ENCODE measurements at regions not wholly inside any gene's neighbourhood (a gene's known extent, or its start where the extent isn't known, plus 50 kb on each side); places are given as distances from the start of the nearest gene placed in this dataset.

DNA sequence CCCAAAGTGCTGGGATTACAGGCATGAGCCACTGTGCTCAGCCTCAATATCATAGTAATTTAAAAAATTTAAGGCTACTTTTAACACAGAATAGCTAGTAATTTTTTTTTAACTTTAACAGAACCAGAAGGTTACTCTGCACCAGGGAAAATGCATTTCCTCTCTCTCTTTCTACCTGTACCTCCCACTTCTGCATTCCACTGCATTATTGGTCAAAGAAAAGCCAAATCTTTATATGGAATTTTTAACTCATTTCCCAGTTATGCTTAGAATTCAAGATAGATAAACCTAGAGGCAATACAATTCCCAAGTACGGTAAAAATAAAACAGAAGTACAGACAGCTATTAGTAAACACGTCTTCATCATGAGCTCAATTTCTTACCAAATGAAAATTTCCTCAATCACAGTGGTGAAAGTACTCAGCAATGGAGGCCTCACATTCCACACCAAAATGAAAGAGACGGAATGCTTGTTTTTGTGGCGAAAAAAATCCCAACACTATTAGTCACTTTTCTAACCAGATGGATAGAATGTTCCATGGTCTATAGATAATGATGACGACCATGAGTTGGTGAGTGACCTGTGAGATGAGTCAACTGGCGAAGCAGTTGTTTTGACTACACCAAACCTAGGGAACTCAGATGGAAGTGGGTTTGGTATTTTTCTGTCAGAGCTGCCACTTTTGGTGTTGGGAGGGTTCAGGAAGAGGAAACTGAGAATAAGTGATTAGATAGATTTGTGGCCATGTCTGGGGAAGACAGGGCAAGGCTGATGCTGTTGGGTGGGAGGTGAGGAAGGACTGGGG lies 104.7 kb upstream of the SGK1 start:
- Histone ChIP-seq H2BK5ac (ENCODE audit: low read depth, low read length) (no peak overlapping the region), H3K23me2 (ENCODE audit: low read depth, low read length) (no peaks in the 10 kb centered on the region), H2BK20ac (ENCODE audit: low read length) (no peak overlapping the region), H2BK120ac (replicated peaks; ENCODE audit: low read depth, low read length) (no peak overlapping the region), H3K27me3 (replicated peaks in 1 of 4; ENCODE audit: control insufficient read depth in 3 of 4, extremely low read depth in 1 of 4, insufficient read depth in 3 of 4, low read length in 3 of 4) (no peaks in the 10 kb centered on the region), H4K20me1 (replicated peaks in 1 of 2; ENCODE audit: control insufficient read depth in 1 of 2, insufficient read depth in 2 of 2, low read length in 2 of 2) (no peaks in the 10 kb centered on the region), H2BK15ac (ENCODE audit: low read length) (no peak overlapping the region), H3K4me1 (replicated peaks in 1 of 4; ENCODE audit: control insufficient read depth in 3 of 4, insufficient read depth in 4 of 4, low read length in 3 of 4) (no peaks in the 10 kb centered on the region), H3K27ac (ENCODE audit: low read depth, low read length) (no peak overlapping the region), H3K9me3 (ENCODE audit: insufficient read depth in 2 of 2, low read depth in 1 of 2, low read length in 1 of 2) (peaks cover 6% of the 10 kb centered on the region in 2 experiments; a peak in 2 of 4 replicates), H3K9ac (replicated peaks in 1 of 4; ENCODE audit: extremely low read depth in 1 of 4, low read depth in 3 of 4, low read length in 3 of 4) (no peak overlapping the region), H2BK12ac (ENCODE audit: low read depth, low read length) (no peak overlapping the region), H3K4me3 (ENCODE audit: extremely low read depth in 1 of 4, insufficient read depth in 2 of 4, low read depth in 3 of 4, low read length in 4 of 4) (no peak overlapping the region), H3K4me2 (ENCODE audit: insufficient read depth in 1 of 2, low read depth in 2 of 2, low read length in 2 of 2) (no peak overlapping the region), H3K56ac (replicated peaks; ENCODE audit: insufficient read length, low read depth, low read length) (no peak overlapping the region), H4K8ac (ENCODE audit: extremely low read depth, insufficient read depth, low read length) (no peak overlapping the region), H2AFZ (ENCODE audit: low read length) (peak overlapping the region; percentile 11; the same call in 1 of the 2 replicates), H4K91ac (replicated peaks; ENCODE audit: insufficient read length, low read length) (no peak overlapping the region), H3K18ac (ENCODE audit: extremely low read depth, low read length) (no peak overlapping the region), H3K79me2 (ENCODE audit: control insufficient read depth in 1 of 2, insufficient read depth in 2 of 2, low read length in 2 of 2) (no peaks in the 10 kb centered on the region), H4K5ac (ENCODE audit: insufficient read length, low read depth, low read length) (no peak overlapping the region), H2AK5ac (ENCODE audit: low read depth, low read length) (no peak overlapping the region), H3K4ac (replicated peaks; ENCODE audit: insufficient read length, low read depth, low read length) (no peak overlapping the region), H3K36me3 (ENCODE audit: control insufficient read depth in 2 of 4, insufficient read depth in 4 of 4, low read length in 3 of 4) (no peaks in the 10 kb centered on the region), H3K23ac (ENCODE audit: insufficient read length) (no peak overlapping the region), H3K14ac (ENCODE audit: insufficient read length) (no peak overlapping the region), H3K79me1 (ENCODE audit: low read depth, low read length) (no peaks in the 10 kb centered on the region)
- ChIA-PET CTCF (ENCODE audit: partially characterized antibody) (no interaction called here), POLR2A (ENCODE audit: partially characterized antibody) (interaction anchor here (0.6 kb wide), 1 partner anchor 1610 kb away, joined by 3 read pairs; no protein-coding TSS in a partner anchor)
- WGBS, 2 experiments (ENCODE audit: extremely low coverage in 1 of 2, insufficient coverage in 1 of 2, insufficient read length in 1 of 2, insufficient replicate concordance in 2 of 2, low coverage in 1 of 2, low lambda C conversion rate in 2 of 2, missing lambda C conversion rate in 1 of 2): 90% methylated on average over 6 of the region's 6 CpGs; no CpG with 5 or more reads in 1 of the 2 experiments
- FAIRE-seq (no peak), DNase-seq (ENCODE audit: low read depth in 1 of 2, low spot score in 2 of 2) (no peak)
- TF ChIP-seq SP2 (IDR thresholded peaks at IDR 0.05; ENCODE audit: low read length) (no peak), KDM4A (IDR thresholded peaks at IDR 0.05; ENCODE audit: low read depth, low read length, severe bottlenecking) (no peak), BACH1 (IDR thresholded peaks at IDR 0.05; ENCODE audit: low read length) (no peak), CEBPB (IDR thresholded peaks at IDR 0.05; ENCODE audit: low read depth, low read length) (no peak), CHD2 (IDR thresholded peaks at IDR 0.05; ENCODE audit: low read length) (no peak), EP300 (IDR thresholded peaks at IDR 0.05; ENCODE audit: borderline replicate concordance in 1 of 2, low read depth in 2 of 2, low read length in 2 of 2) (no peak), NANOG (IDR thresholded peaks at IDR 0.05; ENCODE audit: insufficient read depth, low read depth, low read length, poor library complexity, severe bottlenecking) (no peak), BRCA1 (IDR thresholded peaks at IDR 0.05; ENCODE audit: low read depth, low read length) (no peak), ASH2L (IDR thresholded peaks at IDR 0.05; ENCODE audit: low read length) (no peak), NRF1 (IDR thresholded peaks at IDR 0.05; ENCODE audit: low read depth, low read length) (no peak), TBP (IDR thresholded peaks at IDR 0.05; ENCODE audit: low read depth, low read length) (no peak), RNF2 (IDR thresholded peaks at IDR 0.05; ENCODE audit: borderline replicate concordance, low read depth, low read length, missing control alignments, poor library complexity, severe bottlenecking) (no peak), SIRT6 (IDR thresholded peaks at IDR 0.05; ENCODE audit: low read length) (no peak), RXRA (IDR thresholded peaks at IDR 0.05; ENCODE audit: insufficient read depth, low read depth, low read length) (no peak)
